8988T (cell line): ENCODE measurements at regions not wholly inside any gene's neighbourhood (a gene's known extent, or its start where the extent isn't known, plus 50 kb on each side); places are given as distances from the start of the nearest gene placed in this dataset.

Experiments
- DNase-seq: peaks from one replicate; pipeline ENCODE4 v3.0.0; 2011

DNA sequence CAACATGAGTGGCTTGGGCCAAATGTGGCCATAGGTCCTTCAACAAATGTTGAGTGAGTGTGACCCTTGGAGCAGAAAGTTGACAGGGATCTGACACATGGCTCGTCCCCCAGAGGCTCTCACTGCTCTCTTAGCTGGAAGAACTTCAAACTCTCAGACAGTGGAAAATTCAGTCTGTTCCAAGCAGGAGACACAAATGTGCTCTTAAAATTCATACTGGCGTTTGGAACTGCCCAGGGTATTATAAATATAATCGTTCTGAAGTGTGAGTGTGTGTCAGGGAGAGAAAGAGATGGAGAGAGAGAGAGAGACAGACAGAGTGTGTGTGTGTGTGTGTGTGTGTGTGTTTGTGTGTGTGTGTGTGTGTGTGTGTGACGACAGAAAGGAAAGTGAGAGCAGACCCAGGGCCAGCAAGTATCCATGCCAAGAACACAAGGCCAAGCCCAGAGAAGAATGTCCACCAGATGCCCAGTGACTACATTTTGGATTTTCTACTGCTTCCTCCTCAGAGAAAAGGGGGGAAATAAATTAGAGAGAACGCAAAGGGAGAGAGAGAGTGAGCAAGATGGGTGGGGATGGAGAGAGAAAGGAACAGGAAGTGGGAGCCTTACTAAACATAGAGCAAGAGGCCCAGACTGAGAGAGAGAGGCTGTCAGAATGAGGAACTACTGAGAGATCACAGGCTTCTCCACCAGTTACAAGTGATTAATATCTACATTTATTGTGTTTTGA is 193.6 kb upstream of the NUDT4 start:
- no peak for DNase-seq

DNA sequence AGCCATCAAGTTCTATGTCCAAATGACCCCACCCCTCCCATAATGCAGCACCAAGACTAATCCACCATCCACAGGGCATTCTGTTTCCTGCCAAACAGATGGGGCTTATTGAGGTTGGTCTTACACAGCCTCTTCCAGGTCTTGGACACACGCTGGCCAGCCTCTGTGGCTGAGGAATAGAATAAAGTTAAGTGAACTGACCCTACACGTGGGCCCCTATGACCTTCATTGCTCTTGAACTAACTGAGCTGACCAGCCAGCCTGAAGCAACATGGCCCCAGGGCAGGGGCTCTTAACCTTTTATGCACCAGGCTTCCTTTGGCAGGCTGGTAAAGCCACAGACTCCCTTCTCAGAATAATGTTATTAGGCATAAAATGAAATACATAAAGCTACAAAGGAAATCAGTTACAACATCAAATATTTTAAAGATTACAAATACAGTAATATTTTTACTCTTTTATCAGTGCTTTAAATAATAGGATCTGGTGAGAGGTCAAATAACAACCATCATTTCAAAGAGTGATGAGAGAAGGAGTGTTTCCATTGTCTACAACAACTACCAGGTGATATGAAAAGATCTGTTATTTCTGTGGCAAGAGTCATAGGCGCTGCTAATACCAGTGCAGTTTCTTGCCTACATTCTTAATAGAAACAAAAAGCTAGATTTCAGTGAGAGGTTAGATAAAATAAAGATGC is 192.9 kb upstream of the NUDT4 start:
- no peak for DNase-seq

DNA sequence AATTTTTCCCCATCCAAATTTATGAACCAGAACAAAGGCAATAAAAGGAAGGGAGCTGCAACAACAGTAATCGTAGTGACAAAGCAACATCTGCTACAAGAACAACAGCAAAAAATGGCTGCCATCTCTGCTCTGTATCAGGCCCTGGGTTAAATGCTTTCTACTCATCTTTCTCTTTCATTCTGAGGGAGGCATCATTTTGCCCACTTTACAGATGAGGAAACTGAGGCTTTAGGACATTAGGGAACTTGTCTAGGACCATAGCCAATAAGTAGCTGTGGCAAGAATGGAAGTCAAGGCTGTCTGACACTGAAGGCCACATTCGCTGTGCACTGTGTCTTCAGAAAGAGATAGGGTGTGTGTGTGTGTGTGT is 192.4 kb upstream of the NUDT4 start:
- DNase-seq = no peak

DNA sequence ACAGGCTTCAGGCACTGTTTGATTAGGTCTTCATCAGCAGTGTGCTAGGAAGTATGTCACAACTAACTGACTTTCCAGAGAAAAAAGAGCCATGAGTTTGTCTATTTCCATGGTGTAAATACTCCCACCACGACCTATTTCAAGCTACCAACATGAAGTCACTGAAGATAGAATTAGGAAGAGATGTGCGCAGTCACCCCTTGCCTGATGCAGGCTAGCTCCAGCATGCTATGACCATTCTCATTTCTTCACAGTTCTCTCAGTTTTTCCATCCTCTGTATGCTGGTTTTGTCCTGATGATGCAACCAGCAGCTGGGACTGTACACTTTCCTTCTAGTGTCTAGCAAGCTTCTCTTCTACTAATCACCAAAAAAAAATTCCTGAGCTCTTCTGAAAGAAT is 191.6 kb upstream of the NUDT4 start:
- no peak for DNase-seq

DNA sequence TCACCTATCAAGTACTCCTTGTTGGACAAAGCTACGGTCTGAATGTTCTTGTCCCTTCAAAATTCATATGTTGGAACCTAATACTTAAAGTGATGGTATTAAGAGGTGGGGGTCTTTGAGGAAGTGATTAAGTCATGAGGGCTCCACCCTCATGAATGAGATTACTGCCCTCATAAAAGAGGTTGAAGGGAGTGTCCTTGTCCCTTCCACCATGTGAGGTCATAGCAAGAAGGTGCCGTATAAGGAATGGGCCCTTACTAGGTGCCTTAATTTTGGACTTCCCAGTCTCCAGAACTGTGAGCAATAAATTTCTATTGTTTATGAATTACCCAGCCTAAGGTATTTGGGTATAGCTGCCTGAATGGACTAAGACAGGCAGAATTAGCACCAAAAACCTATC is 191.1 kb upstream of the NUDT4 start:
- DNase-seq = no peak

DNA sequence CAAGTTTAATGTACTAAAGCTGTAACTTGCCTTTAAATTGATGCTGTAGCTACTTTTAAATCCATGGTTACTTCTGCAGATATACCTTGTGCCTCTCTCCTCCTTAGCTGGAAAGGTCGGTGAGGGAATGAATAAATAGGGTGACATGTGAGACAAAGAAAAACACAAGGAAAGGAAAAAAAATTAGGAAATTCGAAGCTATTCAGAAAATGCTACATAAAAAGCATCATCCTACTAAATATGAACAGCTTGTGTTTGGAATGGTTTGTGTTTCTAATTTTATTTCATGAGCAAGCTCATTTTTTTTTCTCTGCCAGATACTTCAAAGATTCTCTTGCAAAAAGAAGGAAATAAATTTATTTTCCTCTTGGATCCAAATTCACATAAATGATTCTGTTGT is 186.3 kb upstream of the NUDT4 start:
- DNase-seq = no peak

DNA sequence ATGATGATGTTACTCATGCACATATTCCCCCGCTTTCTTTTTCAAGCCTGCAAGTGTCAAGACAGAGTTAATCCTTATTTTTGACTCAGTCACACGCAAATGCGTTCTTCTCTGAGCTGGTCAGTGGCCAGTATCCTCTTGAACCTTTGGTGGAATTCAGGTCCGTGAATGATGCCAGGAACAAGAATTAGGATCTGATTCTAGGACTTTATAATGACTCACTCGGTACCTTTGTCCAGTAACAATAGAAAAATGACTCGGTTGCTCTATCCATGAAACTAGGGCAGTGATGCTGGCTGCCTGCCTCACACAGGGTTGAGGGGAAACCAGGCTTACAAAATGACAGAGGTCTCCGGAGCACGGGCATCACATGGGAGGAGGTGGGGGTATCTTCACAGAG is 185.8 kb upstream of the NUDT4 start:
- DNase-seq = no peak

DNA sequence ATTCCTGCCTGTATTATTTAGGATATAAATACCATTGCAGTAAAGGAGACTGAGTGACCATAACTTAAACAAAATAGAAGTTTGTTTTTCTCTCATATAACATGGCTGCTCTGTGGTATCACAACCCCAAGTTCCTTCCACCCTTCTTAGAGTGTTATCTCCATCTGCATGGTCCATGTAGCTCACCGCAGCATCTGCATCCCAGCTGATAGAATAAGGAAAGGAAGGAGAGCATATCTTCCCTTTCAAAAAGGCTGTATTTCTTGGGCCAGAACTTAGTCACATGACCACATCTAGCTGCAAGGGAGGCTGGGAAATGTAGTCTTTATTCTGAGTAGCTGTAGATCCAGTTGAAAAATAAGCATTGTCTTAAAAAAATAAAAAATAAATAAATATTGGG is 184.8 kb upstream of the NUDT4 start:
- DNase-seq = no peak

DNA sequence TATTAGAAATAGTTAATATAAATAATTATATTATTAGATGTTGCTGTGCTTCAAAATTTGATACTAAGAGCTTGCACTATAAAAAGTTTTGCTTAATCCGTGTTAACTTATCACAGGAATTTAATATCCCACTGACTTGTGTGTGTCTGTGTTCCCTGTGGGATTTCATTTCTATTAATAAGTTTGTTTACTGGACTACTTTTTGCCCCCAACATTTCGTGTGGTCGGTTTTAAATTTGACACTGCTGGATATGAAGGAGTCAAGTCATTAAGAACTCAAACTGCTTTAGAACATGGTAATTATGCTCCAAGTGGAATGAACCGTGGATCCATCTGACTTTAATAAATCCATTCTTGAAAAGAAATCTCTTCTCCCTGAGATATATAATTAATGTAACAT is 182.2 kb upstream of the NUDT4 start:
- no peak for DNase-seq

DNA sequence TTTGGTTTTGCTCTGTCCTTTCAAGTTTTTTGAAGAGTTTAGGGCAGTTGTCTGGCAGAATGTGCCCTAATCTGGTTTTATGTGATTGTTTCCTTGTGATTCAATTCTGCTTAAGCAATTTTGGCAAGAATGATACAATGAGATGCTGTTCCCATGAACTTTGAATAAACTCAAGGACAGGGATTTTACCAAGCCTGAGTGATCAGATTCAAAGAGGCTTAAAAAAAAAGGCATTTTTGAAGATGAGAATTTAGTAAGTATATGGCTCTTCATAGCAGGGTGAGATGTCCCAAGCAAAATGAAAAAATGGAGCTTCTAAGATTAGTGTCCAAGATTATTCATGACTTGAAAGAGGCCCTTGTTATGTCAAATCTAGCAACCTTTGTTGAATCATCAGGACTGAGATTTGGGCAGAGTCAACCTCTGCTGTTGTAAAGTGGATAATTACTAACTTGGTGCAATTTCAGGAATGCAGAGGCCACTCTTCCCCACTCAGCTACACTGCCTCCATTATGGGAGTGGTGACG is 180.6 kb upstream of the NUDT4 start:
- DNase-seq = no peak

DNA sequence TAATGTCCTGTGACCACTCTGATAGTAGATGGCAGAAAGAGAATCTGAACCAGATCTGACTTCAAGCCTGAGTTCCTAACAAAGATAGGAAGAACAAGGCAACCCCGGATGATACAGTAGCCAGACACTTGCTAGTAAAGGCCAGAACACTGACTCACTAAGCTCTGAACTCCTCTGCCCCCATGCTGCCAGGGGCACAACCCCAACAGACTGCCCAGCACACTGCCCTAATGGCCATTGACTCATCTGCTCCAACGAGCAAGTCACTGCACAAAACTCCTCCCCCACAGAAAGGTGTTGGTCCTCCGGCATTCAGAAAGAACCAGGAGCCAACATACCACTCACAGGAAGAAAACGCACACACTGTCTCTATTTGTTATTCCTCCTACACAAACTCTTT is 179.6 kb upstream of the NUDT4 start:
- DNase-seq = no peak

DNA sequence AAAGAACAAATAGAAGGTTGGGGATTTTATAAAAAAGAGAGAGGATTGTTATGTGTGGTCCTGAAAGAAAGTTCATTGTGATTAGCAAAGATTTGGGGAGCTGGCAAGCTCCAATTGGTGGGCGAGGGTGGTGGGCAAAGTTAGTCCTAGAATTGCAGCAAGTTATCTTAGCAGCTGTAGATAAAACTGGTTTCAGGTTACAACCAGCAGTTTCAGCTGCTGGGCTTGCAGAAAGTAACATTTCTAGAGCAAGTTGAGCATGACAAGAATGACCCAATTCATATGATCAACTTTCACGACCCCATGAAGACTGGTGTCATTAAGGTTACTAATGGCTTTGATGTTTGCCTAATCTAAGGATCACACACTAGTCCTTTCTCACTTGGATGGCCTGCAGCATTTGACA is 177.9 kb upstream of the NUDT4 start:
- no peak for DNase-seq

DNA sequence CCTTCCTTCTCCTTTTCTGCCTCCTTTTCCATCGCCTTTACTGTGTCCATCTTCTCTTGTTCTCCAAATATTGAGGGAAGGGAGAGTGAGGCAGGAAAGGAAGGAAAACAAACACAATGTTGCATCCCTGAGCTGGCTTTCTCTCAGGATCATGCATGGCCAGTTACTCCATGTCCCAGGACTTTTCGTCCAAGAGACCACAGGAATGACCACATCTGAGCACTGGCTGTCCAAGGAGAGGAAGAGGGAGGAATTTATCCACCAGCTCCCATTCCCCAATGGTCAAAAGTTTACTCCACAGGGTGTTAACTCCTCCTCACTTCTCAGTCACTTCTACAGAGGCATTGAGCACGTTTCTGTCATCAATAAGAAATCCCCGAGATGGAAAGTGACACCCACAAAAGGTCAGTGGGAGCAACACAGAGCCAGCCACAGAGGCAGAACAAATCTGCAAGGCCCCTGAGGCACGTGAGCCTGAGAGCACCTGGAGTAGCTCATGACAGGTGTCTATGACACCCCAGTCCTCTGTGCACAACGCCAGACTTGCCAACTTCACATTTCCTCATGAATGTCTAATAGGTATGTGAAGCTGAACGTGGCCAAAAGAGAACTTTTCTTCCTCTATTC is 177.3 kb upstream of the NUDT4 start:
- DNase-seq = no peak

DNA sequence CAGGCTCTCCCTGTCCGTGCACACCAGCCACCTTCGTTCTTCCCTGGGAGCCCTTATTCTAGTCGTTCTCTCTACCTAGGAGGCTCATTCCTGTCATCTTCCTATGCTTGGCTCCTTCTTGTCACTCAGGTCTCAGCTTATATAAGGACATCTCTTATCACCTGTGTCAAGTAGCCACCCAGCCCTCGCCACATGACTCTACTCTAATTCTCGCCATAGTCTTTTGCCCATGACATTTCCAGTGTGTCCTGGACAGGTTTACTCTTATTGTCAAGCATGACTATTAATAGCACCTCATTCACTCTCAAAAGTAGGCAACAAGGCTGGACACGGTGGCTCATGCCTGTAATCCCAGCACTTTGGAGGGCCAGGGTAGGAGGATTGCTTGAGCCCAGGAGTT is 175.7 kb upstream of the NUDT4 start:
- no peak for DNase-seq

DNA sequence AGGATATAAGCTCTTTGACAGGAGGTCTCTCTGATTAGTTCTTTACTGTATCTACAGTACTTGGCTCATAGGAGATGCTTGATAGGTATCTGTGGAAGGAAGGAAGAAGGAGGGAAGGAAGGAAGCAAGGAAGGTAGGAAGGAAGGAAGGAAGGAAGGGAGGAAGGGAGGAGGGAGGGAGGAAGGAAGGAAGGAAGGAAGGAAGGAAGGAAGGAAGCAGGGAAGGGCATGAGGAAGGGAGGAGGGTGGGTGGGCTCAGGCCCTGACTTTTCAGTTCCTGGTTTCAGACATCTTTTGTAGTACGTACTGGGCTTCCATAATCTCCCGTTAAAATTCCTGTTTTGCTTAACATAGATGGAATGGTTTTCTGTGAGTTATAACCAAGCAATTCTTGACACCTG is 175.0 kb upstream of the NUDT4 start:
- DNase-seq = no peak

DNA sequence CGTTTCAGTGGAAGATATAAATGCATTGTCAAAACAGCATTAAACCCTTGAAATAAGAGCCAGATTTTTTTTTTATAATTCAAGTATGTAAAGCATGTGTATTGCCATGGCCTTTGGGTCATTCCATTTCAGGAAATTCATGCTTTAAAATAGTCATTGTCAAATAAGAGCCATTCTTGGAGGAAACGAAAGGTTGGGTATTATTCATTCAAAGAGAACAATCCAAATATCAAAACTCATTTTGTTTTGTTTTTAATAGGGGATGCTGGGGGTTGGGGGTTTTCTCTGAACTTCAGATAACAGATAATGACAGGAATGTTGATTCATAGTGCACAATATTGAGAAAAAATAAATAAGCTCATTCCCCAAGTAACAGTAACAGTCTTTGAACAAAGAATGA is 174.4 kb upstream of the NUDT4 start:
- no peak for DNase-seq

DNA sequence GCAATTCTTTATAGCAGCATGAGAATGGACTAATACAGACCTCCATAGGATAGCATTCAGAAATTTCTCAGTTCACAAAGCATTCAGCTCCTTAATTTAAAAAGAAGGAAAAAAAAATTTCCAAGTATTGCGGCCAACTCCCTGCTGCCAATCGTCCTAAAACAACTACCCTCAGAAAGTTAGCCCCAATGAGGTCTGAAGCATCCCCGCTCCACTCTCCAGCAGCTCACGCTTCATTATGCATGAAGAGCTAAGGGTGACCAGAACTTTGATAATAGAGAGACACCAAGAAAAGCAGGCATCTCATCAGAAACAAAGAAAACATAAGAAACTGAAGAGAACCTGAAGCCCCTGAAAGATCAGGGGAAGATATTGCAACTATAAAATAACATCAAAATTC is 172.8 kb upstream of the NUDT4 start:
- DNase-seq = no peak

DNA sequence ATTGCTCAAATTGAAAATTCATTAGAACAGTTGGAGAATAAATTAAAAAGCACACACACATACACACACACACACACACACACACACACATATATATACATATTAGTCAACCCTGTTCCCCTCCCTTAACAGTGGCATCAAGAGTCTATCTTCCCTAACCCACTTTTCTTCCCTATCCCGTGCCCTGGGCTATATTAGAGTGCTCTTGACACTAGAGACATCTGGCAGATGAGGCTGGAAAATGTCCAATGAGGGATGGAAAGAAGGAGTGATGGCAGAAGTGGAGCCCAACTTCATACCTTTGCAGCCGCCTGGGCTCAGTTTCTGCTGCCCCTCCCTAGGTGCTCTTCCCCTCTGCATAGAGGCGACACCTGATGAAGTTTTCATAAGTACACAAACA is 172.4 kb upstream of the NUDT4 start:
- DNase-seq = no peak

DNA sequence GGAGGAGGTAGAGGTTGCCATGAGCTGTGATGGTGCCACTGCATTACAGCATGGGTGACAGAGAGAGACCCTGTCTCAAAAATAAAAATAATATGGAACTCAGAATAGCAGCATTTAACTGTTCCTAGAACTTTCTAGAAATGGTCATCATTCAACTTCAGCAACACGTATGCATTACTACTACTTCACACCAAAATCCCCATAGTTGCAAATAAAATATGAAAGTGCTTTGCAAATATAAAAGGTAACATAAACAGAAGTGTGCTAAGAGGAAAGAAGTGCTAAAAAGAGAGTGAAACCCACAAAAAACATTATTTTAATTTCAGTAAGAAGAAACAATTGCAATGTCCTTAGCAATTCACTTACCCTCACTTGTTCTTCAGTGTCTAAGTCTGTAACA is 169.7 kb upstream of the NUDT4 start:
- DNase-seq = no peak

DNA sequence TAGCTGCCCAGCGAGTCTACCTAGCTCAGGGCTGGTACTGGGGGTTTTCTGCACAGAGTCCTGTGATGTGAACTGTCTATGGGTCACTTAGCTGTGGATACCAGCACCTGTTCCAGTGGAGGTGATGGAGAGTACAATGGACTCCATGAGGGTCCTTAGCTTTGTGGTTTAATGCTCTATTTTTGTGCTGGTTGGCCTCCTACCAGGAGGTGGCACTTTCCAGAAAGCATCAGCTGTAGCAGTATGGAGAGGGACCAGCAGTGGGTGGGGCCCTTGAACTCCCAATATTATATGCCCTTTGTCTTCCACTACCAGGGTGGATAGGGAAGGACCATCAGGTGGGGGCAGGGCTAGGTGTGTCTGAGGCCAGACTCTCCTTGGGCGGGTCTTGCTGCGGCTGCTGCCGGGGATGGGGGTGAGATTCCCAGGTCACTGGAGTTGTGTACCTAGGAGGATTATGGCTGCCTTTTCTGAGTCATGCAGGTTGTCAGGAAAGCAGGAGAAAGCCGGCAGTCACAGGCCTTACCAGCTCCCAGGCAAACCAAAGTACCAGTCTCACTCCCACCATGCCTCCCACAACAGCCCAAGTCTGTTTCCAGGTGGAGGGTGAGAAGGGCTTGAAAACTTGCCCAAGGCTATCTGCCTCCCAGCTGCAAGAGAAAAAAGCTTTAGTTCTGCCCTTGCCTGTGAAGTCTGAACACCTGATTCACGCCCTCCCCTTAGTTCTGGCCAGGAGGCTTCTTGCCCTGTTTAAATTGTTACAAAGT is 163.0 kb upstream of the NUDT4 start:
- no peak for DNase-seq

DNA sequence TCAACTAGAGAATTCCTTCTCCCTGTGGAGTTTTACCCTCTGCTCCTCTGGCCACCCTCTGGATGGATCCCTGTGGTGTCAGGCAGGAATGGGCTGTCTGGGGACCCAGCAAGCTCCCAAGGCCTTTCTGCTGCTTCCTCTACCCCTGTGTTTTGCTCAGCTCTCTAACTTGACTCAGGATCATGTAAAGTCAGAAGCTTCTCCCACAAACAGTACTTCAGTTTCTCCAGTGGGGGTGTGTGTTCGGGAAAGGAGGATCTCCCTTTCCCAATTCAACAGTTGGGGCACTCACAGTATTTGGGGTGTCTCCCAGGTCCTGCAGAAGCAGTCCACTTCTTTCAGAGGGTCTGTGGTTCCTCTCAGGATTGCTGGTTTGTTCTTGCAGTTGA is 162.4 kb upstream of the NUDT4 start:
- DNase-seq = no peak

DNA sequence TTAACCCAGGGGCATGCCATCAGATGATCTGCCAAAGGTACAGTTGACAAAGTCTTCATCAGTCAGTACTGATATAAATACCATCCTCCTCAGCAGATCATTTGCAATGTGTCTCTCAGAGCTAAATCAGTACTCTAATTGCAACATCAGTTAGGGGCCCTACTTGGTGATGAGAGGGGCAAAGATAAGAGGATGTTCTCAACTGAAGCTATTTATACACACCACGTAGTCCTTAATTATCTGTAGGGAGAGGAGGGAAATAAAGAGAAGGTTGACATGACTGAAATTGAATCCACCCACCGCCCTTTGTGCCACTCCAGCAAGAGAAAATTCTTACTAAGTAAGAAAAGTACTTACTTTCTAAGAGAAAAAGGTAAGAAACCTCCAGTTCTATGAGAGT is 157.8 kb upstream of the NUDT4 start:
- DNase-seq = no peak

DNA sequence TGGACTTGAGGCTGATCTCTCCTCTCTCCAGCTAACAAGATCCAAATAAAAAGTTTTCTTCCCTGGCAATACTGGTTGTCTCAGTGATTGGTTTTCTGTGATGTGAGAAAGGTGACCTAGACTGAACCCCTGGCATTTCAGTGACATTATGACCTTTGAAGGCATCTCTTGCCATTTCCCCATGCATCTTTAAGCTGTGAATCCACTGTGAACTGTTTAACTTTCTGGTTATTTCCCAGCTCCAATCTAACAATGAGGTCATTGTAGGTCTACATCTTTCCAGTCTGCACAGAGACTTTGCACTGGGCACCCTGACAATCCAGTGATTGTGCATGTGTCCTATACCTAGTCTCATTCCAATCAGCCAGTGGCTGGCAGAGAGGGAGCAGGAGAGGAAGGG is 155.9 kb upstream of the NUDT4 start:
- DNase-seq = no peak
